Sigmoid colon (tissue), 3 donors: ENCODE measurements at regions not wholly inside any gene's neighbourhood (a gene's known extent, or its start where the extent isn't known, plus 50 kb on each side); places are given as distances from the start of the nearest gene placed in this dataset.

Source experiments
- CTCF ChIP-seq, 4 experiments: fragments of 450-650 bp in 3 of 4; fragments of 200-600 bp in 1 of 4; IDR thresholded peaks; one replicate each; pipeline ENCODE4 v1.5.1; 2016 to 2019; ENCODE audit warnings: antibody characterized with exemption in 4 of 4, mild to moderate bottlenecking in 3 of 4, moderate library complexity in 2 of 4
- POLR2A ChIP-seq, 2 donors: fragments of 450-650 bp; IDR thresholded peaks; one replicate each; pipeline ENCODE4 v1.6.1; 2016; ENCODE audit warnings: antibody characterized with exemption in 2 of 2, mild to moderate bottlenecking in 2 of 2, moderate library complexity in 2 of 2

- no peak for TF ChIP-seq POLR2A (IDR thresholded peaks at IDR 0.05)
- no peak for TF ChIP-seq CTCF (IDR thresholded peaks at IDR 0.05)
These were observed 142.0 kb downstream of the TDRD15 start for GRCh38 chr2:21265752-21266151.
